IMR-90 (cell line): ENCODE measurements at regions not wholly inside any gene's neighbourhood (a gene's known extent, or its start where the extent isn't known, plus 50 kb on each side); places are given as distances from the start of the nearest gene placed in this dataset.

Experiments
- ATAC-seq: fragments of 200-7000 bp; cut with Tn5 transposase; 2 replicates; pipeline ENCODE4 v1.9.1; 2020; ENCODE audit warnings: low read depth, mild to moderate bottlenecking, moderate library complexity
- BruUV-seq: library from RNA; stranded (reverse); fragments of 400-500 nt; replicated peaks from 2 replicates; lab custom pipeline; 2021; lab: Mats Ljungman, UMichigan
- CTCF ChIA-PET: fragments of 300-600 bp; formaldehyde crosslinking; extraction: SDS; loops from one replicate; lab custom pipeline; 2021; ENCODE audit warnings: antibody characterized with exemption; lab: Yijun Ruan, JAX
- POLR2A ChIA-PET: fragments of 300-600 bp; sonication (Branson Sonifier 250); formaldehyde crosslinking; loops from one replicate; lab custom pipeline; 2022; ENCODE audit warnings: antibody characterized with exemption; ENCODE audit not compliant: unreplicated experiment; lab: Charles Lee
- DNase-seq: peaks from one replicate; pipeline ENCODE4 v3.0.0; 2013
- H2AFZ ChIP-seq: replicated peaks from 2 replicates; pipeline ENCODE3; 2013; ENCODE audit warnings: low read length, mild to moderate bottlenecking; ENCODE audit not compliant: poor library complexity
- H2AK5ac ChIP-seq: 2 replicates; pipeline ENCODE4 v1.6.1; 2013; ENCODE audit warnings: low read depth, low read length, inconsistent platforms
- H2AK9ac ChIP-seq: replicated peaks from 2 replicates; pipeline ENCODE3; 2013; ENCODE audit warnings: mild to moderate bottlenecking, low read depth, low read length, moderate library complexity; ENCODE audit not compliant: poor library complexity
- H2BK120ac ChIP-seq: 2 replicates; pipeline ENCODE4 v1.6.1; 2013; ENCODE audit warnings: low read depth, low read length, inconsistent platforms
- H2BK15ac ChIP-seq: 3 replicates; pipeline ENCODE4 v1.6.1; 2013; ENCODE audit warnings: low read depth, low read length, inconsistent platforms
- H2BK20ac ChIP-seq: 2 replicates; pipeline ENCODE4 v1.6.1; 2013; ENCODE audit warnings: low read depth, mild to moderate bottlenecking, inconsistent platforms, low read length, moderate library complexity
- H2BK5ac ChIP-seq: 2 replicates; pipeline ENCODE4 v1.6.1; 2013; ENCODE audit warnings: mild to moderate bottlenecking, low read depth, low read length, inconsistent platforms; ENCODE audit not compliant: poor library complexity, severe bottlenecking
- H3K14ac ChIP-seq: replicated peaks from 2 replicates; pipeline ENCODE4 v1.6.1; 2013; ENCODE audit warnings: low read depth, low read length, inconsistent platforms
- H3K18ac ChIP-seq: 2 replicates; pipeline ENCODE4 v1.6.1; 2013; ENCODE audit warnings: low read depth, low read length, control low read depth
- H3K23ac ChIP-seq: 2 replicates; pipeline ENCODE4 v1.6.1; 2013; ENCODE audit warnings: low read depth, low read length, inconsistent platforms
- H3K27ac ChIP-seq: 2 replicates; pipeline ENCODE4 v1.5.1; 2013; ENCODE audit warnings: mild to moderate bottlenecking, control low read depth, low read length; ENCODE audit not compliant: insufficient read depth
- H3K27me3 ChIP-seq: 2 replicates; pipeline ENCODE4 v1.6.1; 2013; ENCODE audit warnings: low read length; ENCODE audit not compliant: control insufficient read depth, insufficient read depth
- H3K36me3 ChIP-seq: 2 replicates; pipeline ENCODE4 v1.6.1; 2013; ENCODE audit warnings: low read length, mixed read lengths; ENCODE audit not compliant: control insufficient read depth, insufficient read depth
- H3K4ac ChIP-seq: 2 replicates; pipeline ENCODE4 v1.6.1; 2013; ENCODE audit warnings: low read depth, low read length, inconsistent platforms
- H3K4me1 ChIP-seq: 2 replicates; pipeline ENCODE4 v1.6.1; 2013; ENCODE audit warnings: low read length, mixed read lengths; ENCODE audit not compliant: control insufficient read depth, insufficient read depth
- H3K4me2 ChIP-seq: 2 replicates; pipeline ENCODE4 v1.6.1; 2013; ENCODE audit warnings: low read depth, mild to moderate bottlenecking, control low read depth, low read length, moderate library complexity
- H3K4me3 ChIP-seq: 2 replicates; pipeline ENCODE4 v1.5.1; 2013; ENCODE audit warnings: low read depth, mild to moderate bottlenecking, control low read depth, low read length, moderate library complexity; ENCODE audit not compliant: insufficient read depth
- H3K56ac ChIP-seq: 2 replicates; pipeline ENCODE4 v1.6.1; 2013; ENCODE audit warnings: low read length, inconsistent platforms; ENCODE audit not compliant: insufficient read depth; ENCODE audit errors: extremely low read depth
- H3K79me1 ChIP-seq, 2 experiments: 2 replicates each; pipeline ENCODE4 v1.6.1; 2013; ENCODE audit warnings: low read length in 2 of 2, inconsistent platforms in 1 of 2, low read depth in 1 of 2
- H3K9ac ChIP-seq: 2 replicates; pipeline ENCODE4 v1.6.1; 2013; ENCODE audit warnings: low read depth, low read length, control low read depth
- H3K9me1 ChIP-seq: 2 replicates; pipeline ENCODE4 v1.6.1; 2013; ENCODE audit warnings: low read length, inconsistent platforms; ENCODE audit not compliant: insufficient read depth
- H3K9me3 ChIP-seq: 2 replicates; pipeline ENCODE4 v1.6.1; 2013; ENCODE audit warnings: low read length; ENCODE audit not compliant: control insufficient read depth, insufficient read depth
- H4K20me1 ChIP-seq: 2 replicates; pipeline ENCODE4 v1.6.1; 2013; ENCODE audit warnings: low read length, inconsistent platforms; ENCODE audit not compliant: insufficient read depth
- H4K5ac ChIP-seq: 2 replicates; pipeline ENCODE4 v1.6.1; 2013; ENCODE audit warnings: mild to moderate bottlenecking, low read depth, low read length, control low read depth
- H4K8ac ChIP-seq, 2 experiments: 2 replicates each; pipeline ENCODE4 v1.6.1; 2013; ENCODE audit warnings: low read depth in 2 of 2, low read length in 2 of 2, control low read depth in 1 of 2, inconsistent platforms in 1 of 2
- H4K91ac ChIP-seq: 2 replicates; pipeline ENCODE4 v1.6.1; 2013; ENCODE audit warnings: low read depth, low read length, inconsistent platforms; ENCODE audit not compliant: insufficient read depth
- BHLHE40 ChIP-seq: fragments of 150-350 bp; IDR thresholded peaks from 2 replicates; pipeline ENCODE4 v1.6.1; 2016; ENCODE audit warnings: mild to moderate bottlenecking, low read depth, low read length
- CEBPB ChIP-seq: IDR thresholded peaks from 2 replicates; pipeline ENCODE4 v1.6.1; 2012; ENCODE audit warnings: low read depth, low read length, improper control_type of control experiment
- CTCF ChIP-seq: conservative IDR thresholded peaks from 2 replicates; pipeline ENCODE4 v1.5.1; 2012; ENCODE audit warnings: mild to moderate bottlenecking, low read depth, low read length, improper control_type of control experiment
- ELK1 ChIP-seq: fragments of 150-350 bp; IDR thresholded peaks from 2 replicates; pipeline ENCODE4 v1.6.1; 2016; ENCODE audit warnings: low read depth, mild to moderate bottlenecking, low read length, moderate library complexity, borderline replicate concordance
- MAFK ChIP-seq: IDR thresholded peaks from 2 replicates; pipeline ENCODE4 v1.6.1; 2012; ENCODE audit warnings: low read depth, low read length, improper control_type of control experiment
- MAZ ChIP-seq: IDR thresholded peaks from 2 replicates; pipeline ENCODE4 v1.6.1; 2012; ENCODE audit warnings: low read depth, mild to moderate bottlenecking, low read length, improper control_type of control experiment, moderate library complexity, borderline replicate concordance
- MXI1 ChIP-seq: IDR thresholded peaks from 2 replicates; pipeline ENCODE4 v1.6.1; 2012; ENCODE audit warnings: low read depth, mild to moderate bottlenecking, low read length, moderate library complexity, borderline replicate concordance
- NFE2L2 ChIP-seq: fragments of 150-350 bp; IDR thresholded peaks from 2 replicates; pipeline ENCODE4 v1.6.1; 2016; ENCODE audit warnings: low read depth, mild to moderate bottlenecking, low read length
- POLR2A ChIP-seq: IDR thresholded peaks from 2 replicates; pipeline ENCODE4 v1.6.1; 2012; ENCODE audit warnings: mild to moderate bottlenecking, low read depth, low read length
- RAD21 ChIP-seq: IDR thresholded peaks from 2 replicates; pipeline ENCODE4 v1.6.1; 2012; ENCODE audit warnings: low read length, improper control_type of control experiment
- RCOR1 ChIP-seq: IDR thresholded peaks from 2 replicates; pipeline ENCODE4 v1.6.1; 2012; ENCODE audit warnings: mild to moderate bottlenecking, low read length, improper control_type of control experiment; ENCODE audit not compliant: insufficient replicate concordance
- SMC3 ChIP-seq: fragments of 150-350 bp; IDR thresholded peaks from 2 replicates; pipeline ENCODE4 v1.6.1; 2016; ENCODE audit warnings: low read depth, mild to moderate bottlenecking, antibody characterized with exemption, low read length, moderate library complexity
- USF2 ChIP-seq: fragments of 150-350 bp; IDR thresholded peaks from 2 replicates; pipeline ENCODE4 v1.6.1; 2017; ENCODE audit warnings: mild to moderate bottlenecking, antibody characterized with exemption, low read length, low read depth
- WGBS, 2 experiments: methylation state at CpG; one replicate each; pipeline versions ENCODE4 v1.1.5 to v1.1.7; 2013; ENCODE audit warnings: missing lambda C conversion rate in 2 of 2; ENCODE audit not compliant: insufficient read length in 1 of 2; ENCODE audit errors: extremely low coverage in 2 of 2; 5-methylcytosine and 5-hydroxymethylcytosine counted together
- dilution Hi-C: fragments of 300-500 bp; cut with HindIII; formaldehyde crosslinking; loops from one replicate; pipeline ENCODE4 v1.14.3; 2018; ENCODE audit warnings: low sequenced_read_pairs; ENCODE audit not compliant: unreplicated experiment
- in situ Hi-C: fragments of 300-500 bp; cut with MboI; formaldehyde crosslinking; loops from 3 replicates; pipeline ENCODE4 v1.14.3; 2019; ENCODE audit warnings: low sequenced_read_pairs, inconsistent platforms, mixed read lengths
- intact Hi-C: fragments of 100-400 bp; cut with micrococcal nuclease; formaldehyde crosslinking; loops from 2 replicates; pipeline ENCODE4 v1.10.0; 2022

GRCh38 chr3:159559771-159560170, 428.9 kb upstream of the IL12A start:
- Histone ChIP-seq H3K4me3 (no peak overlapping the region), H3K4me2 (no peak overlapping the region), H3K4ac (no peak overlapping the region), H3K27ac (no peak overlapping the region), H2AK9ac (no peak overlapping the region), H3K4me1 (no peaks in the 10 kb centered on the region), H2AK5ac (no peak overlapping the region), H2AFZ (no peak overlapping the region), H2BK5ac (no peak overlapping the region), H3K14ac (no peak overlapping the region), H3K79me1 (no peaks in the 10 kb centered on the region), H3K27me3 (peaks cover 10% of the 10 kb centered on the region), H3K23ac (no peak overlapping the region), H3K9me3 (no peaks in the 10 kb centered on the region), H3K9ac (no peak overlapping the region), H4K91ac (no peak overlapping the region), H2BK15ac (no peak overlapping the region), H4K20me1 (no peaks in the 10 kb centered on the region), H2BK20ac (no peak overlapping the region), H3K56ac (no peak overlapping the region), H3K18ac (no peak overlapping the region), H4K8ac (no peak overlapping the region), H3K9me1 (no peaks in the 10 kb centered on the region), H3K36me3 (no peaks in the 10 kb centered on the region), H4K5ac (no peak overlapping the region), H2BK120ac (no peak overlapping the region)
- intact Hi-C loops (no loop called here), in situ Hi-C loops (no loop called here), dilution Hi-C loops (no loop called here)
- ChIA-PET CTCF (no interaction called here), POLR2A (no interaction called here)
- no peak for DNase-seq
- no peak for TF ChIP-seq RCOR1
- no peak for TF ChIP-seq CEBPB
- no peak for TF ChIP-seq MAFK
- TF ChIP-seq ELK1: no peak
- no peak for TF ChIP-seq USF2
- no peak for TF ChIP-seq MXI1
- no peak for TF ChIP-seq MAZ
- no peak for TF ChIP-seq NFE2L2
- no peak for TF ChIP-seq RAD21
- TF ChIP-seq BHLHE40: no peak
- TF ChIP-seq CTCF: no peak
- no peak for TF ChIP-seq SMC3
- TF ChIP-seq POLR2A: no peak
- ATAC-seq: no peak
- WGBS, 2 experiments: no CpG with 5 or more reads among the region's 1 CpG
- no TSS peak for BruUV-seq
